Breast epithelium (tissue), 4 donors: ENCODE measurements at regions not wholly inside any gene's neighbourhood (a gene's known extent, or its start where the extent isn't known, plus 50 kb on each side); places are given as distances from the start of the nearest gene placed in this dataset.

ENCODE experiments used
- DNase-seq, 2 donors: peaks; one replicate each; pipeline ENCODE4 v3.0.0-alpha.2; 2019; ENCODE audit warnings: low spot score in 2 of 2
- H3K27ac ChIP-seq, 2 donors: fragments of 200-600 bp; sonication (generic) in 1 of 2; one replicate each; pipeline ENCODE4 v1.5.1; 2016 to 2019; ENCODE audit warnings: mild to moderate bottlenecking in 1 of 2
- H3K27me3 ChIP-seq, 2 donors: fragments of 200-600 bp; sonication (generic) in 1 of 2; one replicate each; pipeline versions ENCODE4 v1.5.1 to v1.6.0; 2017 to 2019; ENCODE audit warnings: control low read depth in 1 of 2, mild to moderate bottlenecking in 1 of 2
- H3K36me3 ChIP-seq: fragments of 200-600 bp; one replicate; pipeline ENCODE4 v1.5.1; 2019
- H3K4me1 ChIP-seq, 2 donors: fragments of 200-600 bp; sonication (generic); one replicate each; pipeline ENCODE4 v1.5.1; 2016 to 2019; ENCODE audit warnings: control low read depth in 1 of 2
- H3K4me3 ChIP-seq, 3 donors: fragments of 200-600 bp; sonication (generic); 1 replicate in 2 of 3; 2 replicates in 1 of 3; pipeline ENCODE4 v1.5.1; 2016 to 2019; ENCODE audit warnings: mild to moderate bottlenecking in 3 of 3, moderate library complexity in 2 of 3
- H3K9me3 ChIP-seq, 2 donors: fragments of 200-600 bp; sonication (generic) in 1 of 2; one replicate each; pipeline ENCODE4 v1.5.1; 2016 to 2019; ENCODE audit warnings: control low read depth in 1 of 2
- POLR2A ChIP-seq: fragments of 450-650 bp; IDR thresholded peaks from one replicate; pipeline ENCODE4 v1.6.1; 2016; ENCODE audit warnings: antibody characterized with exemption, mild to moderate bottlenecking, moderate library complexity
- POLR2AphosphoS5 ChIP-seq, 3 donors: sonication (generic); formaldehyde crosslinking; IDR thresholded peaks; one replicate each; pipeline ENCODE4 v1.6.1; 2017; ENCODE audit warnings: antibody characterized with exemption in 3 of 3
- intact Hi-C: fragments of 100-400 bp; cut with DNase I; formaldehyde crosslinking; loops from one replicate; pipeline ENCODE4 v1.15.1; 2023; ENCODE audit warnings: low total_unique reads
- TF ChIP-seq, protein P1 (sequence below), 3 donors: fragments of 450-650 bp; IDR thresholded peaks; one replicate each; pipeline ENCODE4 v1.5.1; 2016 to 2017; ENCODE audit warnings: antibody characterized with exemption in 3 of 3, mild to moderate bottlenecking in 3 of 3, moderate library complexity in 3 of 3

- intact Hi-C loops = no loop called here
- H3K27me3 ChIP-seq = no peaks in the 10 kb centered on the region
- no peak overlapping the region for H3K27ac ChIP-seq
- H3K4me1 ChIP-seq = no peaks in the 10 kb centered on the region
- no peaks in the 10 kb centered on the region for H3K36me3 ChIP-seq
- TF ChIP-seq POLR2AphosphoS5 (IDR thresholded peaks at IDR 0.05) = no peak
- TF ChIP-seq, protein P1, sequence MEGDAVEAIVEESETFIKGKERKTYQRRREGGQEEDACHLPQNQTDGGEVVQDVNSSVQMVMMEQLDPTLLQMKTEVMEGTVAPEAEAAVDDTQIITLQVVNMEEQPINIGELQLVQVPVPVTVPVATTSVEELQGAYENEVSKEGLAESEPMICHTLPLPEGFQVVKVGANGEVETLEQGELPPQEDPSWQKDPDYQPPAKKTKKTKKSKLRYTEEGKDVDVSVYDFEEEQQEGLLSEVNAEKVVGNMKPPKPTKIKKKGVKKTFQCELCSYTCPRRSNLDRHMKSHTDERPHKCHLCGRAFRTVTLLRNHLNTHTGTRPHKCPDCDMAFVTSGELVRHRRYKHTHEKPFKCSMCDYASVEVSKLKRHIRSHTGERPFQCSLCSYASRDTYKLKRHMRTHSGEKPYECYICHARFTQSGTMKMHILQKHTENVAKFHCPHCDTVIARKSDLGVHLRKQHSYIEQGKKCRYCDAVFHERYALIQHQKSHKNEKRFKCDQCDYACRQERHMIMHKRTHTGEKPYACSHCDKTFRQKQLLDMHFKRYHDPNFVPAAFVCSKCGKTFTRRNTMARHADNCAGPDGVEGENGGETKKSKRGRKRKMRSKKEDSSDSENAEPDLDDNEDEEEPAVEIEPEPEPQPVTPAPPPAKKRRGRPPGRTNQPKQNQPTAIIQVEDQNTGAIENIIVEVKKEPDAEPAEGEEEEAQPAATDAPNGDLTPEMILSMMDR (IDR thresholded peaks at IDR 0.05) = no peak
- no peak for TF ChIP-seq POLR2A
- DNase-seq = no peak
- no peak overlapping the region for H3K4me3 ChIP-seq
- H3K9me3 ChIP-seq = peaks cover 0 to 5% of the 10 kb centered on the region in 2 donors
Observed at GRCh38 chr3:168705412-168705811, 609.7 kb upstream of the GOLIM4 start.

DNA sequence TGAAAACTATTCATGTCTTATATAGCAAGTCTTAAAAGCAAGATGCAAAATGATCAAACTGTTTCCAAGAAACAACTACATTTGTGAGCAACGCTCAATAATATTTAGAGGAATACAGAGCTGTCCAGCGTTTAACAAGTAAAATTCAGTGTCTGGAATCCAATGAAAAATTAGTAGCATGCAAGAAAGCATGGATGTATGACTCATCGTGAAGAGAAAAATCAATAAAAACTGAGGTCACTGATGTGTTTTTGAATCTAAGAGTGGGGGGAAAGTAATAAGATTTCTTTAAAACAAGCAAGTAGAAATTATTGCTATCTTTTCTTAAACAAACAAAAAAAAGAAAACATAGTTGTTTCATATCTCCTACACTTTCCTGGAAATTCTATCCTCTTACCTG, 600.3 kb upstream of the GOLIM4 start:
- no peak for TF ChIP-seq POLR2AphosphoS5 (IDR thresholded peaks at IDR 0.05)
- TF ChIP-seq POLR2A = no peak
- TF ChIP-seq, protein P1 (IDR thresholded peaks at IDR 0.05) = no peak
- Histone ChIP-seq H3K27ac (no peak overlapping the region), H3K9me3 (peaks cover 0 to 10% of the 10 kb centered on the region in 2 donors), H3K4me1 (no peaks in the 10 kb centered on the region), H3K27me3 (no peaks in the 10 kb centered on the region), H3K36me3 (no peaks in the 10 kb centered on the region), H3K4me3 (no peak overlapping the region)
- DNase-seq = no peak
- intact Hi-C loops = no loop called here

DNA sequence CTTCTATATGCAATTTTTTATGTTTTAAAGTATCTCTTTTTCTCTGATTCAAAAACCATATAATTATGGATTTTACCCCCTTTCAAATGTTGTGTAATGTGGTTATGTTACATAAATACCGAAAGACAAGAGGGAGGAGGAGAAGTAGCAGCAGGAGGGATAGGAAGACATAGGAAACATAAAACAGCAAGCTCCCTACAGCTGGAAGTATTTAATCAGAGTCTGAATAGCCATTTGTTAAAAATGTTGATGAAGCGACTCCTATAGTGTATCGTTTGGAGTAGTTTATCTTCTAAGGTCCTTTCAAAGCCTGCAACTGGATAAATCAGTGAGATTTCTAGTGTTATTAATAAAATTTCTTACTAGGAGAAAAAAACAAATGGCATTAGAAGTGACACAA, 598.1 kb upstream of the GOLIM4 start:
- DNase-seq = no peak
- no peak for TF ChIP-seq POLR2AphosphoS5 (IDR thresholded peaks at IDR 0.05)
- TF ChIP-seq POLR2A = no peak
- TF ChIP-seq, protein P1 (IDR thresholded peaks at IDR 0.05) = no peak
- Histone ChIP-seq H3K27ac (no peak overlapping the region), H3K9me3 (no peaks in the 10 kb centered on the region), H3K27me3 (peaks cover 0 to 4% of the 10 kb centered on the region in 2 donors), H3K4me3 (no peak overlapping the region), H3K36me3 (no peaks in the 10 kb centered on the region), H3K4me1 (no peaks in the 10 kb centered on the region)
- intact Hi-C loops = no loop called here

- Histone ChIP-seq H3K9me3 (no peaks in the 10 kb centered on the region), H3K36me3 (no peaks in the 10 kb centered on the region), H3K27ac (no peak overlapping the region), H3K4me3 (no peak overlapping the region), H3K27me3 (peaks cover 0 to 4% of the 10 kb centered on the region in 2 donors), H3K4me1 (no peaks in the 10 kb centered on the region)
- DNase-seq = no peak
- intact Hi-C loops = loop anchor here (10.0 kb wide), 1 partner anchor 1743 kb away; no protein-coding TSS in a partner anchor
- TF ChIP-seq POLR2A (no peak), POLR2AphosphoS5 (IDR thresholded peaks at IDR 0.05) (no peak)
- TF ChIP-seq, protein P1 (IDR thresholded peaks at IDR 0.05) = no peak
Observed at GRCh38 chr3:168688267-168688666, 592.5 kb upstream of the GOLIM4 start.

GRCh38 chr3:168684519-168684918, 588.8 kb upstream of the GOLIM4 start:
- H3K4me3 ChIP-seq = no peak overlapping the region
- H3K36me3 ChIP-seq = no peaks in the 10 kb centered on the region
- H3K9me3 ChIP-seq = no peaks in the 10 kb centered on the region
- no peak for DNase-seq
- H3K27ac ChIP-seq = no peak overlapping the region
- no peak for TF ChIP-seq POLR2A
- no peaks in the 10 kb centered on the region for H3K4me1 ChIP-seq
- no peaks in the 10 kb centered on the region for H3K27me3 ChIP-seq
- intact Hi-C loops = loop anchor here (10.0 kb wide), 1 partner anchor 1740 kb away; no protein-coding TSS in a partner anchor

GRCh38 chr3:168678730-168679129, 583.0 kb upstream of the GOLIM4 start:
- Histone ChIP-seq H3K27me3 (no peaks in the 10 kb centered on the region), H3K4me1 (no peaks in the 10 kb centered on the region), H3K36me3 (no peaks in the 10 kb centered on the region), H3K9me3 (no peaks in the 10 kb centered on the region), H3K4me3 (no peak overlapping the region), H3K27ac (no peak overlapping the region)
- no peak for DNase-seq
- no peak for TF ChIP-seq POLR2A
- no peak for TF ChIP-seq POLR2AphosphoS5 (IDR thresholded peaks at IDR 0.05)
- TF ChIP-seq, protein P1 (IDR thresholded peaks at IDR 0.05) = no peak
- intact Hi-C loops = no loop called here
